ENCODE measurements at regions not wholly inside any gene's neighbourhood (a gene's known extent, or its start where the extent isn't known, plus 50 kb on each side); places are given as distances from the start of the nearest gene placed in this dataset.

DNA sequence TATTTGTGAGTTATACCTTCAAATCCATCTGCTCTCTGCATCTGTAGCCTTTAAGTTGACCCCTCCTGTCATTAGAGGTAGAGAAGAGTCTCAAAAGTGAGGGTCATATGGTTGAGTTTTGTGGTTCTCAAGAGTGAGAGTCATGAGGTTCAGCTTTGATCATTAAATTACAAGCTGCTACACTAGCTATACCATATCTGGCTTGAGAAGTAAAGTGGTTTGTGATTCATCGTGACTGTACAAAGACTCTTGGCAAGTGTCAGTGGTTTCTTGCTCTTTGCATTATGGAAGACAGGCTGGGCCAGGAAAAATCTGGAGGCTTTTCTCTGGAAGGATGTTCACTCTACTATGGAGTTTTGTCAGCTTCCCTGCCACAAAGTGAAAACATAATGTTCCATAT is 170.6 kb downstream of the ZC4H2 start:
- H3K4me1 ChIP-seq: no peaks in the 10 kb centered on the region
- peaks cover 0 to 13% (median 0%) of the 10 kb centered on the region in 12 donors for H3K9me3 ChIP-seq
- TF ChIP-seq, protein P1, sequence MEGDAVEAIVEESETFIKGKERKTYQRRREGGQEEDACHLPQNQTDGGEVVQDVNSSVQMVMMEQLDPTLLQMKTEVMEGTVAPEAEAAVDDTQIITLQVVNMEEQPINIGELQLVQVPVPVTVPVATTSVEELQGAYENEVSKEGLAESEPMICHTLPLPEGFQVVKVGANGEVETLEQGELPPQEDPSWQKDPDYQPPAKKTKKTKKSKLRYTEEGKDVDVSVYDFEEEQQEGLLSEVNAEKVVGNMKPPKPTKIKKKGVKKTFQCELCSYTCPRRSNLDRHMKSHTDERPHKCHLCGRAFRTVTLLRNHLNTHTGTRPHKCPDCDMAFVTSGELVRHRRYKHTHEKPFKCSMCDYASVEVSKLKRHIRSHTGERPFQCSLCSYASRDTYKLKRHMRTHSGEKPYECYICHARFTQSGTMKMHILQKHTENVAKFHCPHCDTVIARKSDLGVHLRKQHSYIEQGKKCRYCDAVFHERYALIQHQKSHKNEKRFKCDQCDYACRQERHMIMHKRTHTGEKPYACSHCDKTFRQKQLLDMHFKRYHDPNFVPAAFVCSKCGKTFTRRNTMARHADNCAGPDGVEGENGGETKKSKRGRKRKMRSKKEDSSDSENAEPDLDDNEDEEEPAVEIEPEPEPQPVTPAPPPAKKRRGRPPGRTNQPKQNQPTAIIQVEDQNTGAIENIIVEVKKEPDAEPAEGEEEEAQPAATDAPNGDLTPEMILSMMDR (IDR thresholded peaks at IDR 0.05): no peak
- TF ChIP-seq POLR2A (IDR thresholded peaks at IDR 0.05): no peak
- WGBS, 4 donors: 89 to 100% (median 96%) methylated on average over 1 of the region's 1 CpG
- no peak overlapping the region for H3K4me3 ChIP-seq
- H3K27ac ChIP-seq: no peak overlapping the region
- intact Hi-C loops (cut with DNase I): no loop called here
- ATAC-seq (no peak), DNase-seq (no peak)
- no peaks in the 10 kb centered on the region for H3K36me3 ChIP-seq
- H3K27me3 ChIP-seq: no peaks in the 10 kb centered on the region

DNA sequence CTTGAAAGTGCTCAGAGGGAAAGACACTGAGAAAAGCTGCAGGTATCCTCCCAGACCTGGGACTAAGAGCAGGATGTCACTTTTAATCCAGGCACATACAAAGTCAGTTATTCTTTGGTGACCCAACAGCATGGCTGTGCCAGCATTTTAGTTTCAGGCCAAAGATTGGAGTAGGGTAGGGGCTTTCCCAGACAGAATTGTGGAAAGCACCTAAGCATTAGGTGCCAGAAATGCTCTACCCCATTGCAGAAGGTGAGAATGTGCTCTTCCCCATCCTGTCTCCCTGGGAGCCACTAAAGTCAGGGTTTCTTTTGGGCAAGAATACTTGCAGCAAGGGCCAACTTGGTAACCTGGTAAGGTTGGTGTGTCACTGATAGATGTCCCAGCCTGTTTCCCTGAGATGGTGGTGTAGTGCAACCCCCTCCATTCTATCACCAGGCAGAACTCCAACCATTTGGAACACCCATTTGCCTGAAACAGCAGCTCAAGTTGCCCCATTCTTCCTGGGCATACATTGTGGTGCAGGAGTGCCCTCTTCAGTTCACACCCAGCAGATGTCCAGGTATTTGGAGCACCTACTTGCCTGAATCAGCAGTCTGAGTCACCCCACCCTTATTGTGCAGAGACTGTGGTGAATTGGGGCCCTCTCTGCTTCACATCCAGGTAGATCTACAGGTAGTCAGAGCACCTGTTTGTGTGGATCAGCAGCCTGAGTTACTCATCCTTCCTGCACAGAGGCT is 183.5 kb downstream of the ZC4H2 start:
- ATAC-seq: no peak
- no peaks in the 10 kb centered on the region for H3K36me3 ChIP-seq
- peaks cover 0 to 35% (median 0%) of the 10 kb centered on the region in 12 donors for H3K9me3 ChIP-seq
- no peak overlapping the region for H3K4me3 ChIP-seq
- H3K27ac ChIP-seq: no peak overlapping the region
- no peaks in the 10 kb centered on the region for H3K4me1 ChIP-seq
- DNase-seq: no peak
- intact Hi-C loops (cut with DNase I): no loop called here
- H3K27me3 ChIP-seq: no peaks in the 10 kb centered on the region
- no peak for TF ChIP-seq POLR2A (IDR thresholded peaks at IDR 0.05)
- TF ChIP-seq, protein P1 (IDR thresholded peaks at IDR 0.05): no peak

DNA sequence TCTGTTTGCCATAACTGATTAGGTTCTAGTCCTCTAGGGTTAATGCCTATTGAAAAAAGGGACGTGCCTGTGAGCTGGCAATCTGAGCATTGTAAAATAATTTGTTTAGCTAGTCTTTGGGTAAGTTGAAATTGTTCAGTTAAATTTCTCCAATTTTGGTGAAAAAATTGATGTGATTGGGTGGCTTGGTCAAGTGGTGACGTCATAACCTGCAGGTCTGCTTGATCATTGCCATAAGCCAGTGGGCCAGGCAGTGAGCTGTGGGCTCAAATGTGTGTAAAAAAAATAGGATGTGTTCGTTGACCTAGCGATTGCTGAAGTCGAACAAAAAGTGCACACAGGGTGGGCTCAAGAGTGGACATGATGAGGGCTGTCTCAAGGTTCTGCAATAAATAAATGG is 193.3 kb downstream of the ZC4H2 start:
- 68 to 80% (median 73%) methylated on average over 5 of the region's 5 CpGs for WGBS, 4 donors
- intact Hi-C loops (cut with DNase I): no loop called here
- Histone ChIP-seq H3K27ac (no peak overlapping the region), H3K9me3 (peaks cover 0 to 19% (median 9%) of the 10 kb centered on the region in 12 donors), H3K27me3 (no peaks in the 10 kb centered on the region), H3K36me3 (no peaks in the 10 kb centered on the region), H3K4me3 (no peak overlapping the region), H3K4me1 (no peaks in the 10 kb centered on the region)
- no peak for DNase-seq
- TF ChIP-seq, protein P1 (IDR thresholded peaks at IDR 0.05): no peak
- TF ChIP-seq POLR2A (IDR thresholded peaks at IDR 0.05): no peak
- no peak for ATAC-seq

DNA sequence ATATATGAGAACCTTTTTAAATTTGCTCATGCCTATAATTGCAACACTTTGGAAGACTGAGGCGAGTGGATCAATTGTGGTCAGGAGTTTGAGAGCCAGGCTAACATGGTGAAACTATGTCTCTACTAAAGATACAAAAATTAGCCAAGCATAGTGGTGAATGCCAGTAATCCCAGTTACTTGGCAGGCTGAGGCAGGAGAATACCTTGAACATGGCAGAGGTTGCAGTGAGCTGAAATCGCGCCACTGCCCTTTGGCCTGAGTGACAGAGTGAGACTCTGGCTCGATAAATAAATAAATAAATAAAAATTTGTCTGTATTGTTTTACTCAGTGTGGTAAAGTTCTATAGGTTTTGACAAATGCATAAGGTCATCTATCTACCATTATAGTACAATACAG is 218.2 kb downstream of the ZC4H2 start:
- DNase-seq (no peak), ATAC-seq (no peak)
- Histone ChIP-seq H3K36me3 (no peaks in the 10 kb centered on the region), H3K4me1 (no peaks in the 10 kb centered on the region), H3K27ac (no peak overlapping the region), H3K9me3 (no peaks in the 10 kb centered on the region), H3K4me3 (no peak overlapping the region), H3K27me3 (no peaks in the 10 kb centered on the region)
- 68 to 86% (median 72%) methylated on average over 4 of the region's 4 CpGs for WGBS, 4 donors
- TF ChIP-seq, protein P1 (IDR thresholded peaks at IDR 0.05): no peak
- no peak for TF ChIP-seq POLR2A (IDR thresholded peaks at IDR 0.05)
- intact Hi-C loops (cut with DNase I): no loop called here
